ENCODE measurements at regions not wholly inside any gene's neighbourhood (a gene's known extent, or its start where the extent isn't known, plus 50 kb on each side); places are given as distances from the start of the nearest gene placed in this dataset.

- Histone ChIP-seq H3K36me3 (no peaks in the 10 kb centered on the region), H3K9me3 (no peaks in the 10 kb centered on the region), H3K4me3 (no peak overlapping the region), H3K27ac (no peak overlapping the region), H3K27me3 (replicated peaks in 1 of 7) (peaks cover 0 to 20% (median 0%) of the 10 kb centered on the region in 7 donors), H3K4me1 (no peaks in the 10 kb centered on the region)
- DNase-seq = no peak
- intact Hi-C loops (cut with DNase I; ENCODE audit: low total_unique reads) = no loop called here
- TF ChIP-seq POLR2AphosphoS5 (IDR thresholded peaks at IDR 0.05) (no peak), POLR2A (IDR thresholded peaks at IDR 0.05) (no peak)
- TF ChIP-seq, protein P1, sequence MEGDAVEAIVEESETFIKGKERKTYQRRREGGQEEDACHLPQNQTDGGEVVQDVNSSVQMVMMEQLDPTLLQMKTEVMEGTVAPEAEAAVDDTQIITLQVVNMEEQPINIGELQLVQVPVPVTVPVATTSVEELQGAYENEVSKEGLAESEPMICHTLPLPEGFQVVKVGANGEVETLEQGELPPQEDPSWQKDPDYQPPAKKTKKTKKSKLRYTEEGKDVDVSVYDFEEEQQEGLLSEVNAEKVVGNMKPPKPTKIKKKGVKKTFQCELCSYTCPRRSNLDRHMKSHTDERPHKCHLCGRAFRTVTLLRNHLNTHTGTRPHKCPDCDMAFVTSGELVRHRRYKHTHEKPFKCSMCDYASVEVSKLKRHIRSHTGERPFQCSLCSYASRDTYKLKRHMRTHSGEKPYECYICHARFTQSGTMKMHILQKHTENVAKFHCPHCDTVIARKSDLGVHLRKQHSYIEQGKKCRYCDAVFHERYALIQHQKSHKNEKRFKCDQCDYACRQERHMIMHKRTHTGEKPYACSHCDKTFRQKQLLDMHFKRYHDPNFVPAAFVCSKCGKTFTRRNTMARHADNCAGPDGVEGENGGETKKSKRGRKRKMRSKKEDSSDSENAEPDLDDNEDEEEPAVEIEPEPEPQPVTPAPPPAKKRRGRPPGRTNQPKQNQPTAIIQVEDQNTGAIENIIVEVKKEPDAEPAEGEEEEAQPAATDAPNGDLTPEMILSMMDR (IDR thresholded peaks at IDR 0.05 in 8 of 11, conservative IDR thresholded peaks at IDR 0.05 in 3 of 11) = no peak
- WGBS, 5 donors = 49 to 74% (median 65%) methylated on average over 2 of the region's 2 CpGs
These were observed 73.9 kb downstream of the LUZP4 start for GRCh38 chrX:115363372-115363771.

- Histone ChIP-seq H3K36me3 (no peaks in the 10 kb centered on the region), H3K27ac (no peak overlapping the region), H3K27me3 (replicated peaks in 1 of 7) (peaks cover 0 to 20% (median 0%) of the 10 kb centered on the region in 7 donors), H3K4me1 (no peaks in the 10 kb centered on the region), H3K4me3 (no peak overlapping the region), H3K9me3 (no peaks in the 10 kb centered on the region)
- intact Hi-C loops (cut with DNase I; ENCODE audit: low total_unique reads) = no loop called here
- DNase-seq = no peak
- 81 to 95% (median 90%) methylated on average over 2 of the region's 2 CpGs for WGBS, 5 donors
- TF ChIP-seq POLR2AphosphoS5 (IDR thresholded peaks at IDR 0.05) (no peak), POLR2A (IDR thresholded peaks at IDR 0.05) (no peak)
- TF ChIP-seq, protein P1 (IDR thresholded peaks at IDR 0.05 in 8 of 11, conservative IDR thresholded peaks at IDR 0.05 in 3 of 11) = no peak
These were observed 74.4 kb downstream of the LUZP4 start for GRCh38 chrX:115363897-115364296.

- H3K4me1 ChIP-seq = no peaks in the 10 kb centered on the region
- peaks cover 0 to 20% (median 0%) of the 10 kb centered on the region in 7 donors for H3K27me3 ChIP-seq (replicated peaks in 1 of 7)
- H3K9me3 ChIP-seq = no peaks in the 10 kb centered on the region
- H3K36me3 ChIP-seq = no peaks in the 10 kb centered on the region
- H3K27ac ChIP-seq = no peak overlapping the region
- H3K4me3 ChIP-seq = no peak overlapping the region
- DNase-seq = no peak
- no peak for TF ChIP-seq POLR2A (IDR thresholded peaks at IDR 0.05)
- TF ChIP-seq POLR2AphosphoS5 (IDR thresholded peaks at IDR 0.05) = no peak
- TF ChIP-seq, protein P1 (IDR thresholded peaks at IDR 0.05 in 8 of 11, conservative IDR thresholded peaks at IDR 0.05 in 3 of 11) = no peak
- intact Hi-C loops (cut with DNase I; ENCODE audit: low total_unique reads) = no loop called here
These were observed 75.2 kb downstream of the LUZP4 start for GRCh38 chrX:115364670-115365069.

DNA sequence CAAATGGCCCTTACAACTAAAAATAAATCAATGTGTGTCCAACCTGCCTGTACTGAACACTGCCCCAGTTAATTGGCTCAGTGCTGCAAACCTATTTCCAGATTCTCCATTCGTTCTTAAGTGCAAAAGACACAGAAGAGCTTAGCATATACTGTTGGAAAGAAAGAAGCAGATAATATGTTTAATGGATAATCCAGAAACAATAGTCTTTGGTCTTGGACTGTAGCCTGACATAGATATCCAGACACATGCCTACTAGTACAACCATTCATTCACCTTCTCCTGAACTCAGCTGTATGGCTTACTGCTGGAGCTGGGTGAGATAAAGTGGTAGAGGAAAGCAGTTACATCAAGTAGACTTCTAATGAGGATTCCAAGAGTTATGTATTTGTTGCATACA, 77.0 kb downstream of the LUZP4 start:
- whole genome bisulfite sequencing, 5 donors = 0 to 100% (median 0%) methylated on average over 1 of the region's 1 CpG
- Histone ChIP-seq H3K36me3 (no peaks in the 10 kb centered on the region), H3K27me3 (replicated peaks in 1 of 7) (peaks cover 0 to 10% (median 0%) of the 10 kb centered on the region in 7 donors), H3K4me1 (no peaks in the 10 kb centered on the region), H3K4me3 (no peak overlapping the region), H3K27ac (no peak overlapping the region), H3K9me3 (no peaks in the 10 kb centered on the region)
- no peak for DNase-seq
- intact Hi-C loops (cut with DNase I; ENCODE audit: low total_unique reads) = no loop called here
- TF ChIP-seq, protein P1 (IDR thresholded peaks at IDR 0.05 in 8 of 11, conservative IDR thresholded peaks at IDR 0.05 in 3 of 11) = no peak
- TF ChIP-seq POLR2A (IDR thresholded peaks at IDR 0.05) = no peak
- no peak for TF ChIP-seq POLR2AphosphoS5 (IDR thresholded peaks at IDR 0.05)

Data from spleen (tissue), 11 donors.